AG09319 (cell line): ENCODE measurements at regions not wholly inside any gene's neighbourhood (a gene's known extent, or its start where the extent isn't known, plus 50 kb on each side); places are given as distances from the start of the nearest gene placed in this dataset.

Experiments used
- DNase-seq: peaks from one replicate; pipeline ENCODE4 v3.0.0-alpha.2; 2010; ENCODE audit warnings: low read depth; ENCODE audit errors: extremely low read depth
- TF ChIP-seq, protein P1 (sequence below): IDR thresholded peaks from 2 replicates; pipeline ENCODE4 v1.5.1; 2011; ENCODE audit warnings: low read depth, mild to moderate bottlenecking, inconsistent platforms, low read length, moderate library complexity

DNA sequence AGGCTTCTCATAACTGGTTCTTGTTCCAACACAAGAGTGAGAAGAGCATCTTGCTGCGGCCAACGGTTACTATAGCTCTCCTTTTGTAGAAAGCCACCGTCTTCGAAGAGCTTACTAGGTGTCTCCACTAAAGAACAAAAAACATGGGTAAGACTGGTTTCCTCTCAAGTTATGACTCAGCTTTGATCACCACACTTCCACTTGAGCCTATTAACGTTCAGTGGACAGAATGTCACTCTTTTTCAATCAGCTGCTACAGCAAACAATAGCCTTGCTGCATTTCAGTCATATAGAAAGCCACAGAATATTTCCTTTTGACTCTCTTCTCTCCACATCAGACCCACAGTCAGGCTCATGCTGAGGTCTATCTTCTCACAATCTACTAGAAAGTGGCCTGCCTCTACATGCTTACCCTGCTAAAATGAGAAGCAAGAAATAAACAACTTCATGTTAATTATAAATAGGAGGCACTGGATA lies 243.5 kb upstream of the PREP start:
- TF ChIP-seq, protein P1, sequence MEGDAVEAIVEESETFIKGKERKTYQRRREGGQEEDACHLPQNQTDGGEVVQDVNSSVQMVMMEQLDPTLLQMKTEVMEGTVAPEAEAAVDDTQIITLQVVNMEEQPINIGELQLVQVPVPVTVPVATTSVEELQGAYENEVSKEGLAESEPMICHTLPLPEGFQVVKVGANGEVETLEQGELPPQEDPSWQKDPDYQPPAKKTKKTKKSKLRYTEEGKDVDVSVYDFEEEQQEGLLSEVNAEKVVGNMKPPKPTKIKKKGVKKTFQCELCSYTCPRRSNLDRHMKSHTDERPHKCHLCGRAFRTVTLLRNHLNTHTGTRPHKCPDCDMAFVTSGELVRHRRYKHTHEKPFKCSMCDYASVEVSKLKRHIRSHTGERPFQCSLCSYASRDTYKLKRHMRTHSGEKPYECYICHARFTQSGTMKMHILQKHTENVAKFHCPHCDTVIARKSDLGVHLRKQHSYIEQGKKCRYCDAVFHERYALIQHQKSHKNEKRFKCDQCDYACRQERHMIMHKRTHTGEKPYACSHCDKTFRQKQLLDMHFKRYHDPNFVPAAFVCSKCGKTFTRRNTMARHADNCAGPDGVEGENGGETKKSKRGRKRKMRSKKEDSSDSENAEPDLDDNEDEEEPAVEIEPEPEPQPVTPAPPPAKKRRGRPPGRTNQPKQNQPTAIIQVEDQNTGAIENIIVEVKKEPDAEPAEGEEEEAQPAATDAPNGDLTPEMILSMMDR = no peak
- no peak for DNase-seq

DNA sequence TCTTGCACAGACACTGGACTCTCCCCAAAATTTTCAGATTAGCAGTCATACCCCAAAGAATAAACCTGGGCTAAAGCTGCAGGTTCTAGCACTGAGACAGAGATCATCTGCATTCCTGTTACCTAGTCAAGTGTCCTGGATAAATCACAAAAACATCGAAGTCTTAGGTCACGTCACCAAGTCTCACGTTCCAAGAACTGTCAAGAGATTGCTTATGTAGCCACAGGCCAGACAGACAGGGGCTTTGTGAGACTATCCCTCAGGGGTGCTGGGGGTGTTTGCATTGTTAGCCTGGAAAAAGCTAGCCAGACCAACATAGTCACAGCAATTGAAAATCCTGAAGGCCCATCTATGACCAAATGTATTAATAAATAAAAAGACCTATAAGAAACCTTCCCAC lies 243.1 kb upstream of the PREP start:
- TF ChIP-seq, protein P1 = no peak
- no peak for DNase-seq

DNA sequence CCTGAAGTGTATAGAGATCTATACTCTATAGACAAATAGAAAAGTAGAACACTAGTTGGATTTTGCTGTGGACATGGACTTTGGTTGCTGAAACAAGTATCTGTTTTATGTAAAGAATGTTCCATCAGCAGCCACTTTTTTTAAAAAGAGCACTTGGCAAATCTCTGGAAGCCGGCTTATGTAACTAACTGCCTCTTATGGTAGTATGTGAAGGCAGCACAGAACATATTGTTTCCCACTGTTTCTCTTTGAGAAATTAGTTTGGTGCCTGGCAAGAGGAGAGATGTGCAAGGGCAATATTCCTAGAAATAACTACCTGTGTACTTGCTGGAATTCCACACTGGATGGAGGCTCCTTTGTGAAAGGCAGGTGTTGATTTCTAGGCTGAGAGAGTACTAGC lies 242.3 kb upstream of the PREP start:
- no peak for DNase-seq
- TF ChIP-seq, protein P1 = no peak

DNA sequence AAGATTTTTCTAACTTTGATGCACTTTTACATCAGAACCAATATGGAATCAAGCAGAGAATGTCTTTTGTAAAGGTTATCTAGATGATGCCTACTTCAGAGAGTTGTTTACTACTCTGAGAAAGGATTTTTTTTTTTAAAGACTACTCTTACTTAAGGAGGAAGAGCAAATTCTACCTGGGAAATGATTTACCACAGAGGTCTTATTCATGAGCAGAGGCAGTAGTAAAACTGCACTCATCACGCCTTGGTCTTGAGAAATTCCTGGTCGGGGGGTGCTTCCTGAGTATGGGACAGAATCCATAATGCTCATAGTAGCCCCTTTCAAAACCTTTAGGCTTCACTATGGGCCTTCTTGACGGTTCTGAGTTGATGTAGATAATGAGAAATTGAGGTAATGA lies 241.8 kb upstream of the PREP start:
- no peak for DNase-seq
- TF ChIP-seq, protein P1 = no peak

DNA sequence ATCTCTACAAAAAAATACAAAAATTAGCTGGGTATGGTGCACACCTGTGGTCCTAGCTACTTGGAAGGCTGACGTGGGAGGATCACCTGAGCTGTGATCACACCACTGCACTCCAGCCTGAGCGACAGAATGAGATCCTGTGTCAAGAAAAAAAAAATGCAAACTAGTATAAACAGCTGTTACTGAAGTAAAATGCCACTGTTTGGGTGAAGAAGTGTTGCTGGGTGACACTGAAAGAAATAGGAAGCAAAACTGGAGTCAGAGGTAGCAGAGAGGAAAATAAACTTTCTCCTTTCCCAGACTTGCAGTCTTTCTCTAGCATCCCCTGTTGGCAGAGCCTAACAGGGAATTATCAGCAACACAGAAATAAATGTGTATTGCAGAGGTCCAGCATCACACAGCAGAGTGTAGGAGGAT lies 241.2 kb upstream of the PREP start:
- TF ChIP-seq, protein P1 = no peak
- no peak for DNase-seq

DNA sequence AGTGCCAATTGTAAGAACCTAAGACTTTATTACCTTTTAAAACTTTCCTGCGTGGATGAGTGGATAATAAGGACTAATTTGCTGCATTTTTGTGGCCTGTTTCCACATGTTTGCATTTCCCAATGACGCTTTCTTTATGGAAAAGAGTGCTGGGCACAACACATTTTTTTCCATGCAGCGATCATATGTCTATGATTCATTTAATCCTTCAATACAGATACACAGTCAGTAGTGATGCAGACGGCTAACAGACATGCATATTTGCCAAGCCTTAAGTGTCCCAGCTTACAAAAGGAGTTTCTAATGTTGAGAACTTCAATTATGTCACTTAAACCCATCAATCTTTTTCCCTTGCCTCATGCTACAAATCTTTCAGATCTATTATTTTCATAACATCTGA lies 239.8 kb upstream of the PREP start:
- TF ChIP-seq, protein P1 = no peak

DNA sequence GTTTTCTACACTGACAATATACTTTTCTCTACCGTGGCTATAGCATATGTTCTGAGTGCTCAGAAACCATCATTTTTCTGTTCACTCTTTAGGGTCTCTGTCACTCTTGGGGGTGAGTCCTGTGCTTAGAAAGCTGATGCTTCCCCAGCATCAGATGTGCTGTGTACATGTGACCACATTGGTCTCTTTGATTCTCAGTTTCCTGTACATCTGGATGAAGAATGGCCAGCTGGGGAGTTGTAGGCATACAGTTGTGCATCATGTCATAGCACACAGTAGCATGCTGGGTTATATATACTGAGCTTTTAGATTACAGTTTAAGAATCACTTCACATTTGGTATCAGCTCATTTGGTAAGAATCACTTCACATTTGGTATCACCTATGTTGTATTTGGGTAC lies 238.6 kb upstream of the PREP start:
- TF ChIP-seq, protein P1 = no peak
- no peak for DNase-seq

More for the DNA sequence above, 239.8 kb upstream of the PREP start:
- no peak for DNase-seq
